NT2/D1 (cell line): ENCODE measurements at regions not wholly inside any gene's neighbourhood (a gene's known extent, or its start where the extent isn't known, plus 50 kb on each side); places are given as distances from the start of the nearest gene placed in this dataset.
A peak's percentile ranks its signal among the peaks of the same experiment; 100 is the strongest.

Experiments used
- DNase-seq: peaks from one replicate; pipeline ENCODE4 v3.0.0-alpha.2; 2011; ENCODE audit warnings: low read depth, low spot score
- H3K27me3 ChIP-seq: 2 replicates; pipeline ENCODE4 v1.6.0; 2011; ENCODE audit warnings: mild to moderate bottlenecking; ENCODE audit not compliant: insufficient read length, insufficient read depth
- H3K36me3 ChIP-seq: 2 replicates; pipeline ENCODE4 v1.6.1; 2011; ENCODE audit warnings: mild to moderate bottlenecking, low read length, mixed read lengths; ENCODE audit not compliant: insufficient read depth, insufficient read length
- H3K4me1 ChIP-seq: 2 replicates; pipeline ENCODE4 v1.5.1; 2011; ENCODE audit not compliant: insufficient read depth, insufficient read length
- H3K4me3 ChIP-seq: 2 replicates; pipeline ENCODE4 v1.5.1; 2011; ENCODE audit warnings: low read depth; ENCODE audit not compliant: insufficient read length
- H3K9ac ChIP-seq: 2 replicates; pipeline ENCODE4 v1.6.0; 2011; ENCODE audit warnings: low read depth; ENCODE audit not compliant: insufficient read length
- H3K9me3 ChIP-seq: 2 replicates; pipeline ENCODE4 v1.5.1; 2011; ENCODE audit warnings: mild to moderate bottlenecking, low read length; ENCODE audit not compliant: insufficient read depth
- SUZ12 ChIP-seq: IDR thresholded peaks from 2 replicates; pipeline ENCODE4 v1.6.1; 2011; ENCODE audit not compliant: insufficient read length, insufficient read depth; ENCODE audit errors: extremely low read depth
- YY1 ChIP-seq: IDR thresholded peaks from 2 replicates; pipeline ENCODE4 v1.6.1; 2011; ENCODE audit not compliant: insufficient read length, insufficient read depth
- ZNF274 ChIP-seq: IDR thresholded peaks from 2 replicates; pipeline ENCODE4 v1.6.1; 2011; ENCODE audit warnings: mild to moderate bottlenecking, low read depth, low read length

DNA sequence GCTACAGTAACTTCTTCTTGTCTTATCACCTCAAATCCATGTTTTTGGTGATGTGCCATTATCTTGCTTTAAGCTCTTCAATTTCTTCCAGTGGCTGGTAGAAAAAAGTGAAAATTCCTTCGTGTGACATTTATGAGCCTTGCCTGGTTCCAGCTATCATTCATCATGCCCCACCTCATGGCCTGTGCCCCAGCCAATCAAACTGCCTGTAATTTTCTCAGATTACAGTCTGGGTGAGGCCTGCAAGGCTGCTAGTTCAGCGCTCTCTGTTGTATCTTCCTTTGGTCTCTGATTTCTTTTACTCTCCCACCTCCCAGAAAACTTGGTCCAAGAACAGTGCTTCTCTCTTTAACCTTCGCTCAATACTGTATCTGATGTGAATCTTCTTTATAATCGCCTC is 249.3 kb upstream of the ZNF717 start:
- DNase-seq: no peak
- Histone ChIP-seq H3K4me1 (no peaks in the 10 kb centered on the region), H3K36me3 (no peaks in the 10 kb centered on the region), H3K27me3 (no peaks in the 10 kb centered on the region), H3K9me3 (no peaks in the 10 kb centered on the region), H3K4me3 (no peak overlapping the region), H3K9ac (no peak overlapping the region)
- TF ChIP-seq ZNF274 (no peak), YY1 (no peak), SUZ12 (no peak)

DNA sequence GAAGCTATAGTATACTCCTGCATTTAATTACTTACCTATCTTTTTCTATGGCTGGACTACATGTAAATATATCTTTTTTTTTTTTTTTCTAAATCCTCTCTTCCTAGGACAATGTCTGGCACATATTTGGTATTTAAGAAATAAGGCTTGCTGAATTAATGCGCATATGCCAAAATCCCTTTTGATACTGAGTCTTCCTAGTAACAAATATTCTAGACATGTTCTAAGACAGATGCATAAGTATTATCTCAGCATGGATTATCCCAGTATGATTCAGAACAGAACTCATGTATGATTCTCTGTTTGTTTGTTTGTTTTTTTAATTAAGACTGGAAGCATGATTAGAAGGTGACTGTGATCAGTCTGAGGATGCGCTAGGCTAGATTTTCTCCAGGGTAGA is 249.8 kb upstream of the ZNF717 start:
- no peaks in the 10 kb centered on the region for H3K9me3 ChIP-seq
- no peaks in the 10 kb centered on the region for H3K27me3 ChIP-seq
- H3K4me3 ChIP-seq: no peak overlapping the region
- H3K36me3 ChIP-seq: no peaks in the 10 kb centered on the region
- no peak for DNase-seq
- H3K4me1 ChIP-seq: no peaks in the 10 kb centered on the region
- TF ChIP-seq ZNF274 (no peak), SUZ12 (no peak), YY1 (no peak)
- H3K9ac ChIP-seq: no peak overlapping the region

DNA sequence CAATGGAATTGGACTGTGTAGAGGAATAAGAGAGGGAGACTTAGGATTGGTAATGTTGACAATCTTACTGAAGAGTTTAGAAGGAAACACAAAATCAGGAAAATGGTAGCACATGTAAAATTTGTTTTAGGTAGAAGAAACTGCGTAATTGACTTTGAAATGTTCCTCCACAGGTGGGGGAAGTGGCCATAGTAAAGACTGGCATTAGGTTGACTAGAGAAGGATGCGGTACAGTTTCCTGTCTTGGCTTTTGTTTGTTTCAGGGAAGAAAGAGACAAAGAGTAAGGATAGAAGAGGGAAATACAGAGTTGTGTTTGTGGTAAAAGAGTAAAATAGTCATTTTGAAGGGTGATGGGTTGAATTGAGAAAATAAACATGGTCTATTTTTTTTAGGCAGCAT is 253.6 kb upstream of the ZNF717 start:
- peaks cover 12% of the 10 kb centered on the region; the same call in 1 of the 2 replicates for H3K9me3 ChIP-seq
- TF ChIP-seq YY1 (no peak), SUZ12 (no peak), ZNF274 (no peak)
- no peak overlapping the region for H3K9ac ChIP-seq
- no peaks in the 10 kb centered on the region for H3K36me3 ChIP-seq
- no peaks in the 10 kb centered on the region for H3K27me3 ChIP-seq
- no peak overlapping the region for H3K4me3 ChIP-seq
- DNase-seq: no peak
- H3K4me1 ChIP-seq: no peaks in the 10 kb centered on the region

DNA sequence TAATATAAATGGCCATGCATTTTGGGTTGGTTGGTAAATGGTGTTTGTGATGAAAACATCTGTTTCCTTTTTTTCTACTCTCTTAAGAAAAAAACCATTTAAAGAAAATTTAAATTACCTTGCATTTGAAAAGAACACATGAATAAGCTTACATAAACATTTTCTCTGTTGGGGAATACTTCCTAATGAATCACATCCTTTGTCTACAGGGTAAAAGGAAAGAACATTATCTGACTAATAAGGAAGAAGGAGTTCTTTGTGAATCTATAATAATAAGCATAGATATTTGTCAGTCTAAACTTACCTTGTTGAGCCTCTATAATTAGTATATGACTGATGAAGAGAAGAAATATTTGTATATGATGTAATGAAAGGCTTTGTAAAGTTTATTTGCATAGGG is 254.1 kb upstream of the ZNF717 start:
- no peak for TF ChIP-seq SUZ12
- TF ChIP-seq ZNF274: no peak
- TF ChIP-seq YY1: no peak
- Histone ChIP-seq H3K9me3 (peaks cover 16% of the 10 kb centered on the region; the same call in 1 of the 2 replicates), H3K9ac (no peak overlapping the region), H3K36me3 (no peaks in the 10 kb centered on the region), H3K4me3 (no peak overlapping the region), H3K27me3 (no peaks in the 10 kb centered on the region), H3K4me1 (no peaks in the 10 kb centered on the region)
- DNase-seq: no peak

DNA sequence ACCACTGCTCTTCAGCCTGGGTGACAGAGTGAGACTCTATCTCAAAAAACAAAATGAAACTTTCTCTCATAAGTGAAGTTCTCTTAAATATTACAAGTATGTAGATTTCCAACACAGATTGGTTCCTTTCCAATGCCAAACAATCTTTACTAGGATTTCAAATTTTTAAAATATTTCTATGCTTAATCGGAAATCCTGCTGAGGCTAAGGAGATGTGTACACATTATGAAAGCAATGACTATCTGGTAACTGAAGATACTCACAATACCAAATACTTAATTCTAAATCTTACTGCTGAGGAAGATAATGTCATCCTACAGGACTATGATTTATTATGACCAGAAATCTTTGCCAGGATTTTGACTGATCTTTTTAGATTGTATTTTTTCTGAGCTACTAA is 255.6 kb upstream of the ZNF717 start:
- no peak for TF ChIP-seq YY1
- TF ChIP-seq ZNF274: no peak
- TF ChIP-seq SUZ12: no peak
- no peaks in the 10 kb centered on the region for H3K27me3 ChIP-seq
- H3K36me3 ChIP-seq: no peaks in the 10 kb centered on the region
- H3K4me1 ChIP-seq: no peaks in the 10 kb centered on the region
- no peak overlapping the region for H3K9ac ChIP-seq
- no peak for DNase-seq
- no peak overlapping the region for H3K4me3 ChIP-seq
- peaks cover 21% of the 10 kb centered on the region; the same call in 1 of the 2 replicates for H3K9me3 ChIP-seq

DNA sequence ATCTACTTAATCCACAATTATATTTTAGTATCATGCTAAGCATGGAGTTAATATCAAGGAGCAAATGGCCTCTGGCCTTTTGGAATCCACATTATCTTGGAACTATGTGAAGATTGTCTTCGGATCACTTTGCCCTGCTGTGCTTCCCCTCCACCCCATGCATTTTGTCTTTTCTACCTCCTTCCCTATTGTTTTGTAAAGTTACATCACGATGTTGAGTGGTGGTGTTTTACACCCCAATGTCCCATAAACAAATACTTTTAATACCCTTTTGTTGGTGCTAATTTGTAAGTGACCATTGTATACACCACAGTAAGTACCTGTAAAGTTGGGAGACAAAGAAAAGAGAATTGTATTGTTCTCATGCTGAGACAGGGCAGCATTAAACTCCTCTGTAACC is 258.4 kb upstream of the ZNF717 start:
- no peak for TF ChIP-seq ZNF274
- TF ChIP-seq YY1: no peak
- no peak for TF ChIP-seq SUZ12
- Histone ChIP-seq H3K36me3 (no peaks in the 10 kb centered on the region), H3K4me3 (no peak overlapping the region), H3K4me1 (no peaks in the 10 kb centered on the region), H3K9ac (no peak overlapping the region), H3K9me3 (peaks cover 21% of the 10 kb centered on the region; the same call in 1 of the 2 replicates), H3K27me3 (no peaks in the 10 kb centered on the region)
- DNase-seq: peak; percentile 40

DNA sequence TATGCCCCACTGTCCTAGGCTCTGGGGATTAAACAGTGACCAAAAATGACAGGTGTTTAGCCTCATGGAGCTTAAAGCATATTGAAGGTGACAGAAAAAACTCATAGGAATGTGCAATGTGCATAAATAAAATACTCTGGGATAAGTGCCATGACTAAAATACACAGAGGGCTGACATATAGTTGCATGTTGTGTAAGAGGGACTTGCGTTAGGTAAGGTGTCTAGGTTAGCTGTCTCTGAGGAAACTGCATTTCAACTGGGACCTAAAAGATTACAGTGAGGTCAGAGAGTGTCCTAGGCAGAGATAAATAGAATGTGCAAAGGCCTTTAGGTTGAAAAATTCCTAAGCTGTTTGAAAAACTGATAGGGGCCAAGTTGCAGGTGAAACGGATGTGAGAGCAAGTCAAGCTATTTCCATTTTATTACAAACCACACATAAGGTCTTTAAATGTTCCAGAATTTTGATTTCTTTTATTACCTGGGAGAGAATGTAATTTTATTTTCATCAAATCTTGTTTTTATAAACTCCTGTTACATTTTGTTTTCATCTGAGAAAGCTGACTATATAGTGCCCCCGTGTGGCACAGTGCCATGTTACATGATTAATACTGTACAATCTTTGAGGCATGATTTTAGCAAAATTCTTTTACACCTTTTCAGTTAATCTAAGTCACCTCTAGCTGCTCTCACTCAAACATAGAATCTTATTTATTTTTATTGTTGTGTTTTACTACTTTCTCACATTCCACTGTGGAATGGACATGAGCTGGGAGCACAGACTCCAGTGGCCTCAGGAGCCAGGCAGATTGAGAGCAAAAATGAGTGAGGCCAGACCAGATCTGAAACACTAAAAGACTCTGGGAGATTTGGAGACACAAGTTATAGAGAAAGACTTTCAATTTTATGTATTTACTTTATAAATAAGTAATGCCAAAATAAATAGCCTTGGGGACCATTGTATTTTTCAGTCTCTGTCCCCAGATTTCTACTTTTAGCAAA is 259.6 kb upstream of the ZNF717 start:
- no peaks in the 10 kb centered on the region for H3K27me3 ChIP-seq
- H3K4me3 ChIP-seq: no peak overlapping the region
- no peak for DNase-seq
- H3K4me1 ChIP-seq: no peaks in the 10 kb centered on the region
- H3K36me3 ChIP-seq: no peaks in the 10 kb centered on the region
- TF ChIP-seq SUZ12 (no peak), ZNF274 (no peak), YY1 (no peak)
- no peak overlapping the region for H3K9ac ChIP-seq
- H3K9me3 ChIP-seq: peaks cover 21% of the 10 kb centered on the region; the same call in 1 of the 2 replicates
